Loucy (cell line): ENCODE measurements at regions not wholly inside any gene's neighbourhood (a gene's known extent, or its start where the extent isn't known, plus 50 kb on each side); places are given as distances from the start of the nearest gene placed in this dataset.

Experiments
- H2AFZ ChIP-seq: fragments of 200-600 bp; sonication (generic); 2 replicates; pipeline ENCODE4 v1.6.0; 2016; ENCODE audit warnings: antibody characterized with exemption, mild to moderate bottlenecking, low read length, moderate library complexity
- H3F3A ChIP-seq: fragments of 200-600 bp; 2 replicates; pipeline ENCODE4 v1.6.0; 2016; ENCODE audit warnings: antibody characterized with exemption, low read depth, mild to moderate bottlenecking
- H3K27me3 ChIP-seq: fragments of 200-600 bp; sonication (generic); 2 replicates; pipeline ENCODE4 v1.6.1; 2014; ENCODE audit warnings: low read length, mild to moderate bottlenecking; ENCODE audit not compliant: insufficient read depth, poor library complexity, severe bottlenecking
- H3K36me3 ChIP-seq: fragments of 200-600 bp; sonication (generic); 2 replicates; pipeline ENCODE4 v1.6.1; 2016; ENCODE audit warnings: low read length; ENCODE audit not compliant: insufficient read depth
- H3K4me1 ChIP-seq: fragments of 200-600 bp; sonication (generic); 2 replicates; pipeline ENCODE4 v1.5.1; 2014; ENCODE audit warnings: low read length, mild to moderate bottlenecking; ENCODE audit not compliant: insufficient read depth, poor library complexity, severe bottlenecking
- H3K4me2 ChIP-seq: fragments of 200-600 bp; sonication (generic); 2 replicates; pipeline ENCODE4 v1.6.0; 2014; ENCODE audit warnings: antibody characterized with exemption, low read length, low read depth, mild to moderate bottlenecking; ENCODE audit not compliant: poor library complexity, severe bottlenecking
- H3K4me3 ChIP-seq: fragments of 200-600 bp; sonication (generic); 2 replicates; pipeline ENCODE4 v1.5.1; 2014; ENCODE audit warnings: low read length, mild to moderate bottlenecking, mixed read lengths; ENCODE audit not compliant: poor library complexity, severe bottlenecking
- H3K79me2 ChIP-seq: fragments of 200-600 bp; sonication (generic); 2 replicates; pipeline ENCODE4 v1.6.1; 2014; ENCODE audit warnings: low read length; ENCODE audit not compliant: insufficient read depth
- H3K9ac ChIP-seq: fragments of 200-600 bp; sonication (generic); 2 replicates; pipeline ENCODE4 v1.6.0; 2014; ENCODE audit warnings: mild to moderate bottlenecking, low read depth, low read length, moderate library complexity; ENCODE audit not compliant: poor library complexity, severe bottlenecking
- H3K9me2 ChIP-seq: fragments of 200-600 bp; sonication (generic); replicated peaks from 2 replicates; pipeline ENCODE4 v1.6.1; 2016; ENCODE audit warnings: low read depth, low read length, mixed read lengths
- H3K9me3 ChIP-seq: fragments of 200-600 bp; sonication (generic); 2 replicates; pipeline ENCODE4 v1.6.1; 2014; ENCODE audit warnings: mild to moderate bottlenecking, antibody characterized with exemption, low read length, low read depth; ENCODE audit not compliant: insufficient read depth
- H4K20me1 ChIP-seq: fragments of 200-600 bp; sonication (generic); 2 replicates; pipeline ENCODE4 v1.6.0; 2014; ENCODE audit warnings: antibody characterized with exemption, low read length, mild to moderate bottlenecking; ENCODE audit not compliant: insufficient read depth, poor library complexity, severe bottlenecking
- EZH2phosphoT487 ChIP-seq: fragments of 200-600 bp; IDR thresholded peaks from 2 replicates; pipeline ENCODE4 v1.6.1; 2018; ENCODE audit warnings: antibody characterized with exemption, mild to moderate bottlenecking, moderate library complexity, borderline replicate concordance
- TF ChIP-seq, protein P1 (sequence below): fragments of 200-600 bp; sonication (generic); conservative IDR thresholded peaks from 2 replicates; pipeline ENCODE4 v1.5.1; 2014; ENCODE audit warnings: mild to moderate bottlenecking, antibody characterized with exemption, low read length

DNA sequence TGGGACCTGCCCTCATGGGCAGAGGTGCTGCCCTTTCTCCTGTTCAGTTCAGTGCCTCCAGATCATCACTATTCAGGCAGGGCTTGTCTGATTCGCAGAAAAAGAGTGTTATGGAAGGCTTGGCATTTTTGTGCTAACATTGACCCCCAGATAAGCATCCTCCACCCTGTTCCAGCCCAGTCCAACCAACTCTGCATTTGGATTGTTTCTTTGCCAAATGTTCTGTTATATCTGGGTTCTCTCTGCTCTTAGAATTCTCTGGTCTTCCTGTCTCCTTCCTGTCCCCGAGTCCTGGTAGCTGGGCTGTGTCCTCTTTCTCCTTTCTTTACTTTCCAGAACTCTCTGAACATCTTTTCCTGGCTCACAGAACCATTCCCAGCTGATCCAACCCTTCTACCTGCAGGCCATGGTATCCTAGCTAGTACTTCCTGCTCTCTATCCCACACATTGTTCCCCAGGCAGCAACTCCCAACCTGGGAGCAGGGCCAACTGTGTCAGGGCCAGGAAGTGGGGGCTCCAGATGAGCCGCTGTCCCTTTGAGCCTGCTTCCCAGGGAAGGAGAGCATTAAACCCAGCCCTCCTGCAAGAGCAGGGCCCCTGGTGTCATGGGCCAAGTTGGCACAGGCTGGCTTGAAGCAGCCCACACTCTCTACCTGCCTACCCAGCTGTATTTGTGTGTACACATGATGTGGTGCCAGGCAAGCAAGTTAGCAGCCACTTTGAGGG, 280.7 kb upstream of the CADM1 start:
- no peaks in the 10 kb centered on the region for H3K79me2 ChIP-seq
- no peaks in the 10 kb centered on the region for H3K4me1 ChIP-seq
- H3K4me3 ChIP-seq = no peak overlapping the region
- H3K9me2 ChIP-seq = no peaks in the 10 kb centered on the region
- no peak overlapping the region for H3K4me2 ChIP-seq
- H3K9ac ChIP-seq = no peak overlapping the region
- no peaks in the 10 kb centered on the region for H4K20me1 ChIP-seq
- H3F3A ChIP-seq = no peaks in the 10 kb centered on the region
- H3K27me3 ChIP-seq = no peaks in the 10 kb centered on the region
- no peaks in the 10 kb centered on the region for H3K36me3 ChIP-seq
- peaks cover 3% of the 10 kb centered on the region; the same call in 1 of the 2 replicates for H3K9me3 ChIP-seq
- H2AFZ ChIP-seq = no peak overlapping the region
- TF ChIP-seq, protein P1, sequence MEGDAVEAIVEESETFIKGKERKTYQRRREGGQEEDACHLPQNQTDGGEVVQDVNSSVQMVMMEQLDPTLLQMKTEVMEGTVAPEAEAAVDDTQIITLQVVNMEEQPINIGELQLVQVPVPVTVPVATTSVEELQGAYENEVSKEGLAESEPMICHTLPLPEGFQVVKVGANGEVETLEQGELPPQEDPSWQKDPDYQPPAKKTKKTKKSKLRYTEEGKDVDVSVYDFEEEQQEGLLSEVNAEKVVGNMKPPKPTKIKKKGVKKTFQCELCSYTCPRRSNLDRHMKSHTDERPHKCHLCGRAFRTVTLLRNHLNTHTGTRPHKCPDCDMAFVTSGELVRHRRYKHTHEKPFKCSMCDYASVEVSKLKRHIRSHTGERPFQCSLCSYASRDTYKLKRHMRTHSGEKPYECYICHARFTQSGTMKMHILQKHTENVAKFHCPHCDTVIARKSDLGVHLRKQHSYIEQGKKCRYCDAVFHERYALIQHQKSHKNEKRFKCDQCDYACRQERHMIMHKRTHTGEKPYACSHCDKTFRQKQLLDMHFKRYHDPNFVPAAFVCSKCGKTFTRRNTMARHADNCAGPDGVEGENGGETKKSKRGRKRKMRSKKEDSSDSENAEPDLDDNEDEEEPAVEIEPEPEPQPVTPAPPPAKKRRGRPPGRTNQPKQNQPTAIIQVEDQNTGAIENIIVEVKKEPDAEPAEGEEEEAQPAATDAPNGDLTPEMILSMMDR = no peak
- no peak for TF ChIP-seq EZH2phosphoT487

- H3K27me3 ChIP-seq = no peaks in the 10 kb centered on the region
- H3K79me2 ChIP-seq = no peaks in the 10 kb centered on the region
- TF ChIP-seq, protein P1 = no peak
- TF ChIP-seq EZH2phosphoT487 = no peak
- no peaks in the 10 kb centered on the region for H3K9me2 ChIP-seq
- H3K9ac ChIP-seq = no peak overlapping the region
- H2AFZ ChIP-seq = no peak overlapping the region
- H3K4me2 ChIP-seq = no peak overlapping the region
- H3K36me3 ChIP-seq = no peaks in the 10 kb centered on the region
- H3K4me1 ChIP-seq = no peaks in the 10 kb centered on the region
- H3K4me3 ChIP-seq = no peak overlapping the region
- H3K9me3 ChIP-seq = no peaks in the 10 kb centered on the region
- H3F3A ChIP-seq = no peaks in the 10 kb centered on the region
- H4K20me1 ChIP-seq = no peaks in the 10 kb centered on the region
Measured at GRCh38 chr11:115780646-115781362, 276.6 kb upstream of the CADM1 start.

GRCh38 chr11:115778928-115779650, 274.9 kb upstream of the CADM1 start:
- Histone ChIP-seq H2AFZ (no peak overlapping the region), H3F3A (no peaks in the 10 kb centered on the region), H4K20me1 (no peaks in the 10 kb centered on the region), H3K9ac (no peak overlapping the region), H3K27me3 (no peaks in the 10 kb centered on the region), H3K9me3 (no peaks in the 10 kb centered on the region), H3K4me2 (no peak overlapping the region), H3K9me2 (no peaks in the 10 kb centered on the region), H3K4me1 (no peaks in the 10 kb centered on the region), H3K36me3 (no peaks in the 10 kb centered on the region), H3K79me2 (no peaks in the 10 kb centered on the region), H3K4me3 (no peak overlapping the region)
- TF ChIP-seq, protein P1 = no peak
- TF ChIP-seq EZH2phosphoT487 = no peak
